GM13976 (cell line): ENCODE measurements at regions not wholly inside any gene's neighbourhood (a gene's known extent, or its start where the extent isn't known, plus 50 kb on each side); places are given as distances from the start of the nearest gene placed in this dataset.
"Not testable (repeated sequence)": the region's sequence is repeated elsewhere in the genome, so short reads cannot be mapped to it uniquely, and the experiment has no call there.

Experiments used
- DNase-seq: peaks from one replicate; pipeline ENCODE4 v3.0.0; 2012; ENCODE audit warnings: low spot score
- in situ Hi-C: fragments of 300-500 bp; cut with MboI; formaldehyde crosslinking; loops from one replicate; pipeline ENCODE4 v1.12.0; 2022; ENCODE audit warnings: low sequenced_read_pairs, mixed read lengths, inconsistent platforms; ENCODE audit not compliant: unreplicated experiment
- TF ChIP-seq, protein P1 (sequence below): IDR thresholded peaks from 2 replicates; pipeline ENCODE4 v1.5.1; 2012; ENCODE audit warnings: borderline replicate concordance, mild to moderate bottlenecking; ENCODE audit not compliant: insufficient read depth; ENCODE audit errors: extremely low read depth, missing control alignments, control extremely low read depth

DNA sequence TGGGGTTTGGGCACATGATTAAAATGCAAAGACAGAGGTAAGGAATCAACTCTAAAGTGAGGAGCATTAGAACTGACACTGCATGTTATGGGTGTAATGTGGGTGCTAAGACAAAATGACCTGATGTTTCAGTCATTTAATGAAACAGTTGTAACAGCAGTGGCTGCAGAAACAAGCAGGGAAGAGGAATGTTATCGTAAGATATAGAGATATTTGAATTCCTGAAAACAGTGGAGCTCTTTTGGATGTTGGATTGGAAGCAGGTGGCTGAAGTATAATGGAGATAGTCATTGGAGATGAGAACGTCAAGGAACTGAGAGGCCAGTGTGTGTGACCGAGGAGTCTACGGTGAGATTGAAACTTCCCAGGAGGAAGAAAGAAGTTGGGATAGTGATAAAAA lies 1065.2 kb downstream of the ZPLD1 start:
- DNase-seq, result no peak
- TF ChIP-seq, protein P1, sequence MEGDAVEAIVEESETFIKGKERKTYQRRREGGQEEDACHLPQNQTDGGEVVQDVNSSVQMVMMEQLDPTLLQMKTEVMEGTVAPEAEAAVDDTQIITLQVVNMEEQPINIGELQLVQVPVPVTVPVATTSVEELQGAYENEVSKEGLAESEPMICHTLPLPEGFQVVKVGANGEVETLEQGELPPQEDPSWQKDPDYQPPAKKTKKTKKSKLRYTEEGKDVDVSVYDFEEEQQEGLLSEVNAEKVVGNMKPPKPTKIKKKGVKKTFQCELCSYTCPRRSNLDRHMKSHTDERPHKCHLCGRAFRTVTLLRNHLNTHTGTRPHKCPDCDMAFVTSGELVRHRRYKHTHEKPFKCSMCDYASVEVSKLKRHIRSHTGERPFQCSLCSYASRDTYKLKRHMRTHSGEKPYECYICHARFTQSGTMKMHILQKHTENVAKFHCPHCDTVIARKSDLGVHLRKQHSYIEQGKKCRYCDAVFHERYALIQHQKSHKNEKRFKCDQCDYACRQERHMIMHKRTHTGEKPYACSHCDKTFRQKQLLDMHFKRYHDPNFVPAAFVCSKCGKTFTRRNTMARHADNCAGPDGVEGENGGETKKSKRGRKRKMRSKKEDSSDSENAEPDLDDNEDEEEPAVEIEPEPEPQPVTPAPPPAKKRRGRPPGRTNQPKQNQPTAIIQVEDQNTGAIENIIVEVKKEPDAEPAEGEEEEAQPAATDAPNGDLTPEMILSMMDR, result no peak
- in situ Hi-C loops, result no loop called here

DNA sequence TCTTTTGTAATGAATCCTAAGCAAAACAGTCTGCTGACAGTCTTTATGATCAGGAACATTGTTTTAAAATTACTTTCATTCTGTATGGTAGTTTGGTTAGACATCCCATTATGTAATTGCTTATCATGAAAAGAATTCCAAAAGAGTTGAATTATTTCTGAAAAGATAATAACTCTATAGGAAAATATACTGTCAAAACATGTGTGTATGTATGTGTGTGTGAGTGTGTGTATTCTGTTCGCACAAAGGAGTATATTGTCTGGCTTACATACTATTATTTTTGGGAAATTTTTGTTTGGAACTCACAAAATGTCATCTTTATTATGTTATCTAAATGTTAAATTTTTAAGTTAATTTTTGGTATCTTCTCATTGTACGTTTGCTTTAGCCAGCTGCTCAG lies 1075.9 kb downstream of the ZPLD1 start:
- TF ChIP-seq, protein P1, result no peak
- no peak for DNase-seq
- in situ Hi-C loops, result no loop called here

- in situ Hi-C loops, result no loop called here
Measured at GRCh38 chr3:103511891-103512290, 1077.1 kb downstream of the ZPLD1 start.

DNA sequence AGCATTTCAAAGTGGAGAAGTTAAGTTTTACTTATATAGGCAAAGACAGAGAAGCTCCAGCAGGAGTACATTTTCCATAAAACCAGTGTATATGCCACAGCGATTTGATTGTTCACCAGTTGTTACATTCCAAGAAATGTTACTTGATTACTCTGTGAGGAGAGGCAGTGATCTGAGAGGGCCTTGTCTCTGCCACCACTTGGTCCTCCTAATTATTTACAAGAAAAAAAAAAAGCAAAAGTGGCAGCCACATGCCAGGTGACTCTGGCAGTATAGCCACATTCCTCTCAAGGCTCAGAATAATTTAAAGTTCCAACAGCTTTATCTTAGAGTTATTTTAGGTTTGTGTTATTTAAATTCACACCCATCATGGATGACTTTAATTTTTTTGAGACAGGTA lies 1077.8 kb downstream of the ZPLD1 start:
- TF ChIP-seq, protein P1, result no peak
- in situ Hi-C loops, result no loop called here
- no peak for DNase-seq

More at GRCh38 chr3:103511891-103512290, 1077.1 kb downstream of the ZPLD1 start:
- no peak for DNase-seq
- TF ChIP-seq, protein P1, result no peak

DNA sequence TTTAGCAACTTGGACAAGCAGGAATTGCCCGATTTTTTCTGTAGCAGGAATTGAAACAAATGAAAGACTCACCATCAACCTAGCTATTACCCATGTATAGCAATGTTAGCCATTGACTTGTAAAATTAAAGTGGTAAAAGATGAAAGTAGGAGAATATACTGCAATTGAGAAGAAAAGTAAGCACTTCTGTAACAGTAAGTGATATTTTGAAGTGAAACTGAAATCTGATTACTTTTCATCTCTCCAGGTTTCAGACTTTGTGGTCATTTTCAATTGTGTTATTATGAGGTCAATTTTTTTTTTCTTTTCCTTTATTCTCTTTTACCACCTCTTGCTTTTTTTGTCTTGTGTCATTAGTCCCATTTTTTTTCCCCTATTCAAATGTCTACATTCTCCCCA lies 1078.2 kb downstream of the ZPLD1 start:
- DNase-seq, result no peak
- TF ChIP-seq, protein P1, result no peak
- in situ Hi-C loops, result no loop called here

GRCh38 chr3:103515116-103515515 lies 1080.3 kb downstream of the ZPLD1 start:
- TF ChIP-seq, protein P1, result no peak
- in situ Hi-C loops, result no loop called here
- no peak for DNase-seq

- in situ Hi-C loops, result no loop called here
- DNase-seq, result no peak
- TF ChIP-seq, protein P1, result no peak
Measured at GRCh38 chr3:103516950-103517349, 1082.1 kb downstream of the ZPLD1 start.

- in situ Hi-C loops, DNase-seq: not testable (repeated sequence)
Measured at GRCh38 chr3:103531327-103531726, 1096.5 kb downstream of the ZPLD1 start.
